D341Med (cell line): ENCODE measurements at regions not wholly inside any gene's neighbourhood (a gene's known extent, or its start where the extent isn't known, plus 50 kb on each side); places are given as distances from the start of the nearest gene placed in this dataset.

ENCODE experiments used
- DNase-seq: peaks from one replicate; pipeline ENCODE4 v3.0.0; 2012; ENCODE audit warnings: low spot score

- DNase-seq = no peak
Observed at GRCh38 chr12:30874455-30875321, 51.9 kb upstream of the TSPAN11 start.

- no peak for DNase-seq
Observed at GRCh38 chr12:30870491-30871265, 55.9 kb upstream of the TSPAN11 start.

GRCh38 chr12:30867415-30867814, 59.1 kb upstream of the TSPAN11 start:
- no peak for DNase-seq

GRCh38 chr12:30866256-30866655, 60.3 kb upstream of the TSPAN11 start:
- no peak for DNase-seq

GRCh38 chr12:30863839-30864238, 62.7 kb upstream of the TSPAN11 start:
- DNase-seq = no peak

- no peak for DNase-seq
Observed at GRCh38 chr12:30862486-30862885, 64.1 kb upstream of the TSPAN11 start.

GRCh38 chr12:30859226-30859625, 67.3 kb upstream of the TSPAN11 start:
- no peak for DNase-seq

- DNase-seq = no peak
Observed at GRCh38 chr12:30858471-30858870, 68.1 kb upstream of the TSPAN11 start.

GRCh38 chr12:30853561-30854133, 72.9 kb upstream of the TSPAN11 start:
- no peak for DNase-seq

GRCh38 chr12:30850684-30851083, 75.9 kb upstream of the TSPAN11 start:
- no peak for DNase-seq

GRCh38 chr12:30847259-30847658, 79.3 kb upstream of the TSPAN11 start:
- no peak for DNase-seq

GRCh38 chr12:30846776-30847175, 79.8 kb upstream of the TSPAN11 start:
- DNase-seq = no peak

- no peak for DNase-seq
Observed at GRCh38 chr12:30845676-30846075, 80.9 kb upstream of the TSPAN11 start.

GRCh38 chr12:30843211-30843610, 83.3 kb upstream of the TSPAN11 start:
- no peak for DNase-seq

GRCh38 chr12:30840715-30841114, 85.8 kb upstream of the TSPAN11 start:
- DNase-seq = no peak

- no peak for DNase-seq
Observed at GRCh38 chr12:30839643-30840220, 85.0 kb upstream of the CAPRIN2 start.

GRCh38 chr12:30837595-30837994, 82.8 kb upstream of the CAPRIN2 start:
- DNase-seq = no peak

GRCh38 chr12:30836656-30837445, 82.1 kb upstream of the CAPRIN2 start:
- DNase-seq = no peak

GRCh38 chr12:30835216-30835615, 80.5 kb upstream of the CAPRIN2 start:
- DNase-seq = no peak

GRCh38 chr12:30830751-30831150, 76.0 kb upstream of the CAPRIN2 start:
- no peak for DNase-seq

GRCh38 chr12:30829876-30830275, 75.1 kb upstream of the CAPRIN2 start:
- DNase-seq = no peak

- no peak for DNase-seq
Observed at GRCh38 chr12:30828686-30829085, 73.9 kb upstream of the CAPRIN2 start.
